GM18517 (cell line): ENCODE measurements at regions not wholly inside any gene's neighbourhood (a gene's known extent, or its start where the extent isn't known, plus 50 kb on each side); places are given as distances from the start of the nearest gene placed in this dataset.

Experiments used
- ATAC-seq: cut with Tn5 transposase; IDR thresholded peaks from one replicate; pipeline ENCODE4 v1.9.1; 2021; ENCODE audit warnings: mild to moderate bottlenecking, moderate library complexity; ENCODE audit not compliant: unreplicated experiment

DNA sequence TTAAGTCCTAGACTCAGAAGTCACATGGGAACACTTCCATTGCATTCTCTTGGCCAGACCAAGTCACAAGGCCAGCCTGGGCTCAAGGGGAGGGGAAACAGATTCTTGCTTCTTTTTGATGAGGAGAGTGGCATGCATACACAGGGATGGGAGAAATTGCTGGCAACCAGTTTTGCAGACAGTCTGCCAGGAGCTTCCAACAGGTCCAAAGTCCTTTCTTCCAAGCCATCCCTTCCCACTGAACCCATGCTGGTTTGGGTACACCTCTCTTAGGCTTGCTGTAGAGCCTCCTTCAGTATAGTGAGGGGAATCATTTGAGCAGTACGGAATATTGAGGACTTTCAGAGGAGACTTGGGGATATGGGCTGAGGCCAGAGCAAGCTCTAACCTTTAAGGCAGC lies 267.8 kb downstream of the BCOR start:
- ATAC-seq: no peak

- no peak for ATAC-seq
These were observed 267.3 kb downstream of the BCOR start for GRCh38 chrX:39830414-39830813.

DNA sequence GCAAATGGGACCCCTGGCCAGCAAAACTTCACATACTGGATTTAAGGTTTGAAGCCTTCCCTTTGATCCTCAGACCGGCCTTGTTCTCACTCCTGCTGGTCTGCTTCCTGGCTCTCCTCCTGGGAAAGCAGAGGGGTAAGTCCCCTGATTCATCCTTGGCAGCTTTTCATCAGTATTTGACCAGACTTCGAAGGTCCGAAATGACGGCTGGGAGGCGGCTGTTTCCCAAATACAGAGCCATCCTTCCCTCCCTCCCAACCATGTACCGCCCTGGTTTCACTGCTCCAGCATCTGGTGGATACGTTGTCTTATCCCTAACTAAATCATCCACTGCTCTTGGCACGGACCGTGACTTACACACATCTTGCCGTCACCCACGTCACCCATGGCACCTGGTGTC lies 265.5 kb downstream of the BCOR start:
- no peak for ATAC-seq

DNA sequence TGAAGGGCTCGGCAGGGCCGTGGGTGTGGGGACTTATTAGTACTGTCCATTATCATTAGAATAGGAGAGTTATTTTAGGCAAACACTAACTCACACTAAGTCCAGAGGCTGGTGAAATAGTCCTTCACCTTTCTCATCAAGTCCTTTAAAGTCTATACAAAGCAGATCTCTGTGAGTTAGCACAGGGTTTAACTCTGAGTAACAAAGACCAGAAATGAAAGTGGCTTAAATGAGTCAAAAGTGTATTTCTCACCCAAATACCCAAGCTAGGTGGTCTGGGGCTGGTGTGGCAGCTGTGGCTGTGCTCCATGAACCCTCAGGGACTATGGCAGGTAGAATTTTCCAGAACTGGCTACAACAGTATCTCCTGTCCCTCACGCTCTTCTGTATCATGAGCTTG lies 263.2 kb downstream of the BCOR start:
- ATAC-seq: no peak

DNA sequence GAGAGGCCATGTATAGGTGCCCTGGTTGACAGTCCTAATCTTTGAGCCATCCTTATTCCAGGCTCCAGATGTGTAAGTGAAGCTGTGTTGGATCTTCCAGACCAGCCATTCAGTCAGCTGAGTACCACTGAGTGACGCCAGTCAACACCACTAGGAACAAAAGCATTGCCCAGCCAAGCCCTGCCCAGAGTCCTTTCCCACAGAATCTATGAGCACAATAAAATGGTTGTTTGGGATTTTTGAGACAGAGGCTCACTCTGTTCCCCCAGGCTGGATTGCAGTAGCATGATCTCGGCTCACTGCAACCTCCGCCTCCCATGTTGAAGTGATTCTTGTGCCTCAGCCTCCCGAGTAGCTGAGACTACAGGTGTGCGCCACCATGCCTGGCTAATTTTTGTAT lies 262.5 kb downstream of the BCOR start:
- no peak for ATAC-seq

DNA sequence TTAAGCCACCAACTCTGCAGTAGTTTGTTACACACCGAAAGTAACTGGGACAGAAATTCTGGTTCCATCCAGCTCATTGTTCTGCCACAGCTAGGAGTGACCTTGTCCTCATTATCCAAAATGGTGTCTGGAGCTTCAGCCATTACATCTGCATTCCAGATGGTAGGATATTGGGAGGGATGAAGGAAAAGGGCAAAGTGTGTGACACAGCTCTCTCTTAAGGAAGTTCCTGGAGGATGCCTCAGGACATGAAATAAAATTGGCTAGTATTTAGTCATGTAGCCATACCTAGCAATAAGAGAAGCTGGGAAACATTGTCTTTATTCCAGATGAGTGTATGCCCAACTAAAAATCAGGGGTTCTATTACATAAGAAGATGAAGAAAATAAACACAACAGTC lies 262.0 kb downstream of the BCOR start:
- ATAC-seq: no peak

- no peak for ATAC-seq
These were observed 260.8 kb downstream of the BCOR start for GRCh38 chrX:39836802-39837420.

DNA sequence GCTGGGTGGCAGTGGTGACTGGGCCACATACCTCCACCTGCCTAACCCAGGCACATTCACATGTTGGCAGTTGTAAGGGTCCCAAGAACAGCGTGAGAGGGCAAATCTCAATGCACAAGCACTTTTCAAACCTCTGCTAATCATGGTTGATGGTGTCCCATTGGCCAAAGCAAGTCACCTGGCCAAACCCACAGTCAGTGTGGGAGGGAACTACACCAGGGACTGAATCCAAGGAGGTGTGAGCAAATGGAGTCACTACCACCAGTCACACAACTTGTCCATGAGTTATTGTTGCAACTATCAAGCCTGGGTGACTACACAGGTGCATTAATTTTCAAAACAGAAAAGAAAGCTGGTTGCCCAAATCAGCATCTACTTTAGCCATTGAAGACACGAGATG lies 260.1 kb downstream of the BCOR start:
- ATAC-seq: no peak

DNA sequence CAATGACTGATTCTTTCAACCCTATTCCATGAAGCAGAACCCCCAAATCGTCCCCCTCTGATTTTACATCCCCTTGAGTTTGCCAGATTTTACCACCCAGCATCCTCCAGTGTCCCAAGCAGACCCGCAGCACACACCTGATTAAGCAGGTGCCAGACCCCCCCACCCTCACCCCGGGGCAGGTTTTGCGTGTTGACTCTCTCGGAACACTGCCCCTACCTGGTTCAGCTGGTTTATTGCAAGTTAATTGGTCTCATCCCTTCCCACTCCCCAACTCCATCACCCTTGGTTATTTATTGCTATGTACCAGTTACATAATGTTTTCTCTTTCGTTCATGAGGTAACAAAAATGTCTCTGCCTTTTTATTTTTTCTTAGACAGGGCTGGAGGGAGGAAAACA lies 258.4 kb downstream of the BCOR start:
- ATAC-seq: no peak

- ATAC-seq: no peak
These were observed 257.6 kb downstream of the BCOR start for GRCh38 chrX:39840133-39840532.

- no peak for ATAC-seq
These were observed 257.1 kb downstream of the BCOR start for GRCh38 chrX:39840581-39841093.

DNA sequence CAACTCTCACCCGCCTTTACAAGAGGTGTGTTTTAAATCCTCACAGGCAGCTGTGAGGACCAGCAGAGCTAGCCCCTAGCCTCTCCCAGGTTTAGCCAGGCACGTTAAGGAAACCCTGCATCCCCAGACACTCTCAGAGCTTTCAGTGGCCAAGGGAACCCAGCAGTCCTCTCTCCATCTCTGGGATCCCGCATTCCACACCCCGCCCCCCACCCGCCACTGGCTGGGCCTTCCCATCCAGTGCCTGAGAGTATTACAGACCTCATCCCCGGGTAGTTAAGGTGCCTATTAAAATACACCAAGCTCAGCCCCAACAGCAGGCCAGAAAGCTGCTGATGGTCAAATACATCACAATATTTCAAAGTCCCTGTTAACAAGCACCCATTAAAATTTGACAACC lies 256.2 kb downstream of the BCOR start:
- ATAC-seq: no peak

DNA sequence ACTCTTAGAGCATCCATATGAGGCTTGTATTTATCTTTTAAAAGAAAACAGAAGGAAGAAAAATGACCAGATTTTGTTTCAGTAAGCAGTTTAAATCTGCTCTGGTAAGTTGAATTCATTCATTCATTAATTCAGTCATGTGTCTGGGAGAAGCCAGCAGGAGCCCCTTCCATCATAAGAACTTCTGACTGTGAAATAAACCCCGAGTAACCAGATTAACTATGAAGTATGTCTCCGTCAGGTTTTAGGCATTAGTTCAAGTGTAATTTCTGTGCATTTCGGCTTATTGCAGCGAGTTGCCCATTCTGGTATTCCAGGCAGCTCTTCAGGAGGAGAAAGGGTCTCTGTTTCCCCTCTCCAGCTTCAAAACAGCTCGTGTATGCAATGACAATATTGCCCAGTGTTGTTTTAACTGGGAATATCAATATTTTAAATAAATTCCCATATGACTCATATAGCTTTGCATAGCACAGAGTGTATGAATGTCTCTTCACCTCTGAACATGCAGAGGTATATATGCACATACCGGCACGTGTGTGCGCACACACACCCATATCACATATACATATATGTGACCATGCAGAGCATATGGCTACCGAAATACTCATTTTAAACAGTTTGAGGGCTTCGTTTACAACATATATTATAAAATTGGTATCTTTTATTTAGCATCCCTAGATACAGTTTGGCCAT lies 255.3 kb downstream of the BCOR start:
- no peak for ATAC-seq

DNA sequence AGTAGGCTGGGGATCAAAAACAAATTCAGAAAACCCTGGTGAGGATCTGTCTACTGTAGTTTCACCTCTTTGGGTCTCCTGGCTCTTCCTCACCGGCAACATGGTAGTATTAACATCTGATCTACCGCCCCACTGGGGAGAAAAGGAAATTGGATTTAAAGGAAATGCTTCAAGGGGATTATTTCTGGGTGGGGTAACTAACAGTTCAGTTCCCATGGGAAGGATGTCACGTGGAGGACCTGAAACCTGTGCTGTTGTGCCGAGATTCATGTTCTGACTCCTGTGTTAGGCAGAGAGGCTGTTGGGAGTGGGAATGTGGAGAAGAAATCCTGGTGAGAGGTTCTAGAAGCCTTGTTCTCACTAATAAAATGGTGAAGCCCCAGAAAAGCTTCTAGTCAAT lies 254.4 kb downstream of the BCOR start:
- ATAC-seq: no peak

- no peak for ATAC-seq
These were observed 252.5 kb downstream of the BCOR start for GRCh38 chrX:39845233-39845632.

DNA sequence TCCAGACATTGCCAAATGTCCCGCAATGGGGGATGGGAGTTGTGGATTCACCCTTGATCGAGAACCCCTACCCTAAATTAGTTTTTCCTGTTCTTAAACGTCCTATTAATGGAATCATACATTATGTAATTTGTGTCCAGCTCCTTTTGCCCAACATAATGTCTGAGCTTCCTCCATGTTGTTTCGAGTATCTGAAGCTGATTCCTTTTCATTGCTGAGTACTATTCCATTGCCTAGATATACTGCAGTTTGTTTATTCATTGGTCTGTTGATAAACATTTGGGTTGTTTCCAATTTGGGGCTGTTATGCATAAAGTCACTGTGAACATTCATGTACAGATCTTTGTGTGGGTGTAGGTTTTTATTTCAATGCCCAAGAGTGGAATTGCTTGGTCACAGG lies 251.3 kb downstream of the BCOR start:
- ATAC-seq: no peak

DNA sequence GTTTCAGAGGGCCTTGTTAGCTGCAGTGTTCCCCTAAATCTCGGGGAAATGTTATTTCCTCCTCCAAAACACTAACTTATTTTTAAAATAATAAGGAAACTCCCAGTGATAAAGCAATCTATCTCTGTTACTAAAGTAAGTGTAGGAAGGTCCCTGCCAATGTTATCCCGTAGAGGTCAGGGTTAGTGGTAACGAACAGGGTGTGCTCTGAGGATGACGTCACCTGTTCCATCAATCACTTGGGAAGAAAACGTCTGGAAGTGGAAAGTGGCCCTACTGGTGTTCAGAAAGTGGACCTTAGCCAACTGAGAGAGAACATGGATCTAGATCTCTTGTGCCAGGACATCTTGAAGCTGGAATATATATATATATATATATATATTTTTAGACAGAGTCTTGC lies 249.5 kb downstream of the BCOR start:
- no peak for ATAC-seq

- no peak for ATAC-seq
These were observed 248.9 kb downstream of the BCOR start for GRCh38 chrX:39848900-39849299.

DNA sequence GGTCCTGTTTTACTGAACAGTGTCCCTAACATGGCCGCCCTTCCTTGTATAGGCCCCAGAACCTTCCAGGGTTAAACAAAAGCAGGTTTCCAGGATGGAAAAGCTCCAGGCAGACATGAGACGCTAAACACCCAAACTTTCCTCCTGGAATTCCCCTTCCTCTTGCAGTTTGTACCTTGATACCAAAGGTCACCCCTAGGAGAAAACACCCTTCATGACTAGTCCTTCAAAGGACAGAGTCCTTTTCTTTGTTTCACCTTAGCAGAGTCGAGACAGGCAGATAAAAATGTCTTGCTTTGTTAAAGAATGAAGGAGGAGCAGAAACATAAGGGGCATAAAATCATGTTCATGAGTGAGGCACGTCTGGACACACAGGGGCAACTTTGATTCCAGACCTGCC lies 247.5 kb downstream of the BCOR start:
- no peak for ATAC-seq

- no peak for ATAC-seq
These were observed 247.1 kb downstream of the BCOR start for GRCh38 chrX:39850630-39851152.

DNA sequence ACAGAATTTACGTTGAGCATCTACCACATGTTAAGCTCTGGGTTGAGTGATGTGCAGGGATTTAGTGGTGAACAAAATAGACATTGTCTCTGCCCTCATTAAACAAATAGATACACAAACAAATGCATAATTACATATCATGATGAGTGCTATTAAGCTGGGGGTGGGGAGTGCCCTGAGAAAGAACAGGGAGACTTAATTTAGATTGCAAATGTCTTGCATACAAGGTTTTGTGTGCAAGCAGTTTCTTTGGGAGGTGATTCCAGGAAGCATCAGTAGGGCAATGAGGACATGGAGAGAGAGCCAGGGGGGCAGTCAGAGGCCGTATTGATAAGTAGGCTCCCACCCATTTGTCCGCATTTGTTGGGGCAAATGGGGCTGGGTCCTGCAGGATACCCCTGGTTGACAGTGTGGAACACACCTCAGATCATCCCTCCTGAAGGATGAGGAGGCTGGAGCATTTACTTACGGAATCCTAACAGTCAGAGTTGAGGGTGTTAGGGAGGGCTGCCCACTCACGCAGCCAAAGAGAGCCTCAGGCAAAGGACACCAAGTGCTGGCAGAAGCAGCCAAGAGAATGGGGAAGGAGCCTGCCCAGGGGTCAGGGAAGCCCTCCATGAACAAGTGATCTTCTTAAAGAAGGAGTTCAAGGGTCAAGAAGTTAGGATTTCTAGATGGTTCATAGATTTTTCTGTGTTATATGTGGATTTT lies 245.9 kb downstream of the BCOR start:
- no peak for ATAC-seq

DNA sequence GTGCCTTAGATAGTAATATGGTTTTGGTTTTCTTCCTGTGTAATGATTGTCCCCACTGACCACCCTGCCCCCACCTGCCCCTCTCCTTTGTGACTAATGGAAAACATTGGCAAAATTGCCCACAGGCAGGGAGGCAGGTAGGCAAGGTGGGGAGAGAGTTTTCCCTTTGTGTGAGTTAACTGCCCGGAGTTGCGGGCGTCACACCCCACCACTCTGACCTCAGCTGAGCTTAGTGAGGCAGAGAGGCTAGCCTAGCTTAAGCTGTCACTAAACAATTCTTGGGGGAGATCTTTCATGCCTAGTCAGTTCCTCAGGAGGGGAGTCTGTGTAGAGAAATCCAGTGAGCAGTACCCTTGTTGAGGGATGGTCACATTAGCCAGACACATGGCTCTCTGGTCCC lies 245.3 kb downstream of the BCOR start:
- ATAC-seq: no peak
